AG04449 (cell line): ENCODE measurements at regions not wholly inside any gene's neighbourhood (a gene's known extent, or its start where the extent isn't known, plus 50 kb on each side); places are given as distances from the start of the nearest gene placed in this dataset.

Experiments used
- CTCF ChIA-PET: fragments of 350-600 bp; formaldehyde crosslinking; extraction: SDS; loops from one replicate; lab custom pipeline; 2021; ENCODE audit warnings: antibody characterized with exemption; lab: Yijun Ruan, JAX
- POLR2A ChIA-PET: fragments of 400-600, 350-600 bp; formaldehyde crosslinking; extraction: SDS; loops from one replicate; lab custom pipeline; 2020; ENCODE audit warnings: antibody characterized with exemption, inconsistent platforms; lab: Yijun Ruan, JAX
- DNase-seq: peaks from one replicate; pipeline ENCODE4 v3.0.0-alpha.2; 2010; ENCODE audit warnings: low read depth, low spot score
- H3K4me3 ChIP-seq: 2 replicates; pipeline ENCODE4 v1.5.1; 2011; ENCODE audit warnings: low read depth, mild to moderate bottlenecking, control low read depth, low read length
- CTCF ChIP-seq: IDR thresholded peaks from one replicate; pipeline ENCODE4 v1.5.1; 2011; ENCODE audit warnings: mild to moderate bottlenecking, moderate library complexity, low read length, control low read depth, inconsistent platforms; ENCODE audit not compliant: insufficient read depth; ENCODE audit errors: missing control alignments

- no peak overlapping the region for H3K4me3 ChIP-seq
- ChIA-PET POLR2A (no interaction called here), CTCF (interaction anchor here (0.7 to 1.3 kb wide), 4 partner anchors 31 to 713 kb away, joined by 3 to 4 read pairs (median 3); no protein-coding TSS in a partner anchor)
- DNase-seq = no peak
- TF ChIP-seq CTCF = no peak
Observed at GRCh38 chr5:68555907-68556681, 340.5 kb downstream of the PIK3R1 start.

GRCh38 chr5:68557162-68557936, 341.8 kb downstream of the PIK3R1 start:
- no peak for TF ChIP-seq CTCF
- H3K4me3 ChIP-seq = no peak overlapping the region
- peak; percentile 33 for DNase-seq
- ChIA-PET CTCF (no interaction called here), POLR2A (interaction anchor here (1.1 kb wide), 1 partner anchor 55 kb away, joined by 3 read pairs; no protein-coding TSS in a partner anchor)

GRCh38 chr5:68562308-68562707, 346.8 kb downstream of the PIK3R1 start:
- ChIA-PET CTCF (no interaction called here), POLR2A (interaction anchor here (0.8 kb wide), 1 partner anchor 13 kb away, joined by 5 read pairs; no protein-coding TSS in a partner anchor)
- H3K4me3 ChIP-seq = no peak overlapping the region
- no peak for TF ChIP-seq CTCF
- no peak for DNase-seq

GRCh38 chr5:68565427-68565826, 349.9 kb downstream of the PIK3R1 start:
- no peak overlapping the region for H3K4me3 ChIP-seq
- POLR2A ChIA-PET = no interaction called here
- no peak for TF ChIP-seq CTCF
- DNase-seq = no peak
- CTCF ChIA-PET = interaction anchor here (1.0 kb wide), 1 partner anchor 105 kb away, joined by 3 read pairs; no protein-coding TSS in a partner anchor

GRCh38 chr5:68576805-68577204, 361.2 kb downstream of the PIK3R1 start:
- POLR2A ChIA-PET = no interaction called here
- CTCF ChIA-PET = interaction anchor here (0.8 kb wide), 1 partner anchor 74 kb away, joined by 3 read pairs; no protein-coding TSS in a partner anchor
- no peak for TF ChIP-seq CTCF

GRCh38 chr5:68582284-68582683, 366.7 kb downstream of the PIK3R1 start:
- DNase-seq = no peak
- no peak overlapping the region for H3K4me3 ChIP-seq
- no peak for TF ChIP-seq CTCF
- POLR2A ChIA-PET = no interaction called here
- CTCF ChIA-PET = no interaction called here

More at GRCh38 chr5:68576805-68577204, 361.2 kb downstream of the PIK3R1 start:
- H3K4me3 ChIP-seq = no peak overlapping the region
- DNase-seq = no peak
